ENCODE measurements at regions not wholly inside any gene's neighbourhood (a gene's known extent, or its start where the extent isn't known, plus 50 kb on each side); places are given as distances from the start of the nearest gene placed in this dataset.

DNA sequence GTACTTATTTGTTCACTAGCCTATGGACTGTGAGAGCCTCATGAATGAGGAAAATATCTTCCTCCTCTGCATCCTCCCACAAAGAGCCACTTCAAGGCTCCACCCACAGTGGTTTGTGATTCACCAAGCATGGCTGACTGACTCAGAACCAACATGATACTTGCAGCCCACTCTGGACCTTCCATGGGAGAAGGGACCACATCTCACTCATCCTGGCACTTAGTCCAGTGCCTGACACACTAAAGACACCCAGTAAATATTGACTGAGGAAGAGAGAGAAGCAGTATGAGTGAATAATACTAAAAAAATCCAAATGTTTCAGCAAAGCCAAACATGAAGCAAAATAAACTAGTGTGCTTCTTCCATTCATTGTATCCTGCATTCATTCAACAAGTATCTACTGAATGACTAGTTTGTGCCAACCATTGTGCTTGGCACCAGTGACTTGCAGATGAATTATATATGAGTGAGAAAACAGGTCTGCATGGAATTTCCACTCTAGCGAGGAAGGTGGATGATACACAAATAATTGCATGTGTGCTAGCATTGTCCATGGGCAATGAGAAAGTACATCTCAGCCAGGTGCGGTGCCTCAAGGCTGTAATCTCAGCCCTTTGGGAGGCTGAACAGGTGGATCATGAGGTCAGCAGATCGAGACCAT is 54.9 kb upstream of the BLID start:
- Histone ChIP-seq H3K27ac (no peak overlapping the region), H3K4me3 (no peak overlapping the region)

DNA sequence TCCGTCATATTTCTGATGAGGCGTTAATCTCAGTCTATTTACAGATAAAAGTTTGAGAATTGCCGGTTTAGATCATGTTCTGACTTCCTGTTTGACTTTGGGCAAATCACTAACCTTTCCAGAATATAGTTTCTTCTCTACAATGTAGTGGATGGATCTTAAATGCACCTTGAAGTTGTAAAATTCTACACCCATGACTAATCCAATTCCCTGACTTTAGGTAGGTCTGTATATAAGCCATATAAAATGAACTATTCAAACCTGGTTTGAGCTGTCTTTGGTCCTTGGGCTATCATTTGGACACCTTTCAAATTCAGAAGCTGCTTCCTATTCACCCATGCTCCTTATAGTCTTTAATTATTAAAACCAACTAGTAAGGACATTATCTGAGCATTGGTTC is 52.2 kb upstream of the BLID start:
- Histone ChIP-seq H3K4me3 (no peak overlapping the region), H3K27ac (no peak overlapping the region)

DNA sequence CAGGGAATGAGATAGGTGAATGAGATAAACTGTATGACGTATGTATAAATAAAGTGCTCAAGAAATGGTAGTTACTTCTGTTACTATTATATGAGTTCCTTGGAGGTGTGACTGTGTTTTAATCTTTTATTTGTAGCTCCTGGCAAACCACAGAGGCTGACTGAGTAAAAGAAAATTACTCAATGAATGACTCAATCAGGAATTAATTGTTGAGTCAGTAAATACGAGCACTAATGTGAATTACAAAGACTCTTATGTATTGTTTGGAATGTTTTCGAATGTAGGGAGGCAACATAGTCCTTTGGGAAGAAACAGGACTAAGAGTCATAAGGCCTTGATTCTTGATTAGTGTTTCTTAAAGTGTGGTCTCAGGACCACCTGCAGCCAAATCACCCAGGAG is 51.1 kb upstream of the BLID start:
- Histone ChIP-seq H3K27ac (no peak overlapping the region), H3K4me3 (no peak overlapping the region)

DNA sequence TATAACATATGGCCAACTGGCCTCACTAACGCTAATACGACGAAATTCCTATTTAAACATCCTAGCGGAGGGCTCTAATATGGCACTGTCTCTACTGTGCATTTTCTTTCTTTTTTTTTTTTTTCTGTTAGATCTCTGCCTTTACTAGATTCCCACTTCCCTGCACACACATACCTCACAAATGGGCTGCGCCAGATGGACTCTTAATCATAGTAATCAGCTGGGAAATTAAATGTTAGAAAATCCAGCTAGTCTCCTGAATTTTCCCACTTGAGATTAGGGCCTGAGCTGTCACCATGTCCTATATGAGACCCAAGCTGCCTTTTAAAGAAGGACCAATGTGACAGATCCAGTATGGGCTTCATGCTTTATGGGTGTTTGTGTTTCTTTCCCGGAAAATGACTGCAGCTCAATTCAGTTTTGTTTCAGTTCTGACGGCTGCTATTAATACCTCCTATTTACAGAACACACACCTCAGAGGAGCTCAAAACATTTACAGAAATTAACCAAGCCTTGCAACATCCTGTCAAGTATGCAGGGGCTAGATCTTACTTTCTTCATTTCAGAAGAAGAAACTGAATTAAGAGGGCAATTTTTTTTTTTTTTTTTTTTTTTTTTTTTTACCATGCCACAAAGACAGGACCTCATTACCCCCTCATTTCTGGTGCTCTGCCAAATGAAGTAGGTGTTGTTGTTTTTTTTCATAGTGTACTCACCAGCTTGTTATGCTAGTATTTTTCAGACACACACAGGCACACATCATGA is 49.8 kb upstream of the BLID start:
- Histone ChIP-seq H3K4me3 (no peak overlapping the region), H3K27ac (no peak overlapping the region)

Data from skin epidermis (tissue), 12 donors.